HepG2 (cell line): ENCODE measurements at regions not wholly inside any gene's neighbourhood (a gene's known extent, or its start where the extent isn't known, plus 50 kb on each side); places are given as distances from the start of the nearest gene placed in this dataset.

Source experiments
- ATAC-seq: fragments of 200-7000 bp; cut with Tn5 transposase; 3 replicates; pipeline ENCODE4 v1.9.1; 2020; ENCODE audit warnings: mild to moderate bottlenecking, moderate library complexity
- BruUV-seq: library from RNA; stranded (reverse); fragments of 400-500 nt; replicated peaks from 2 replicates; lab custom pipeline; 2021; lab: Mats Ljungman, UMichigan
- CTCF ChIA-PET: fragments of 300-600 bp; formaldehyde crosslinking; extraction: SDS; loops from one replicate; lab custom pipeline; 2021; ENCODE audit warnings: low total read pairs, inconsistent platforms, low intra/inter-chr PET ratio; lab: Yijun Ruan, JAX
- POLR2A ChIA-PET: fragments of 350-600 bp; sonication (Branson Sonifier 250); formaldehyde crosslinking; loops from one replicate; lab custom pipeline; 2020; ENCODE audit warnings: antibody characterized with exemption, inconsistent platforms; lab: Yijun Ruan, JAX
- DNase-seq: peaks from one replicate; pipeline ENCODE4 v3.0.0-alpha.2; 2015; ENCODE audit warnings: low spot score
- FAIRE-seq: peaks from 3 replicates; lab custom pipeline; 2011; peaks lifted over from hg19 to GRCh38; lab: Jason Lieb, UNC
- H2AFZ ChIP-seq: one replicate; pipeline ENCODE4 v1.6.1; 2011; ENCODE audit warnings: low read length, inconsistent platforms
- H3K27ac ChIP-seq: fragments of 300-600 bp; 3 replicates; pipeline ENCODE4 v1.8.0; 2011; ENCODE audit warnings: mixed run types, mild to moderate bottlenecking, mixed read lengths, low read length, inconsistent platforms; ENCODE audit not compliant: insufficient read depth; ENCODE audit errors: extremely low read length
- H3K27me3 ChIP-seq, 2 experiments: fragments of 200-600 bp in 1 of 2; 2 replicates in 1 of 2; 3 replicates in 1 of 2; pipeline versions ENCODE4 v1.6.0 to v1.8.0; 2011; ENCODE audit warnings: low read length in 2 of 2, mild to moderate bottlenecking in 2 of 2, moderate library complexity in 2 of 2, inconsistent platforms in 1 of 2; ENCODE audit not compliant: insufficient read depth in 2 of 2, control insufficient read depth in 1 of 2
- H3K36me3 ChIP-seq, 2 experiments: fragments of 200-600 bp in 1 of 2; replicated peaks in 1 of 2; 2 replicates in 1 of 2; 3 replicates in 1 of 2; pipeline versions ENCODE4 v1.5.1 to v1.8.0; 2011; ENCODE audit warnings: low read length in 2 of 2, inconsistent platforms in 1 of 2; ENCODE audit not compliant: insufficient read depth in 2 of 2, control insufficient read depth in 1 of 2
- H3K4me1 ChIP-seq: 2 replicates; pipeline ENCODE4 v1.5.1; 2012; ENCODE audit warnings: low read length, inconsistent platforms; ENCODE audit not compliant: insufficient read depth
- H3K4me2 ChIP-seq: 2 replicates; pipeline ENCODE4 v1.6.0; 2011; ENCODE audit warnings: low read depth, low read length, inconsistent platforms
- H3K4me3 ChIP-seq, 3 experiments: fragments of 200-600 bp in 1 of 3; sonication (generic), shearing (Covaris generic) in 1 of 3; replicated peaks in 1 of 3; 2 replicates each; pipeline ENCODE4 v1.5.1; 2011 to 2016; ENCODE audit warnings: low read length in 3 of 3, inconsistent platforms in 2 of 3, low read depth in 2 of 3, mild to moderate bottlenecking in 2 of 3, control low read depth in 1 of 3, mixed read lengths in 1 of 3; ENCODE audit not compliant: insufficient read depth in 1 of 3
- H3K79me2 ChIP-seq: one replicate; pipeline ENCODE4 v1.6.1; 2011; ENCODE audit warnings: low read length, inconsistent platforms; ENCODE audit not compliant: insufficient read depth
- H3K9ac ChIP-seq: 2 replicates; pipeline ENCODE4 v1.6.0; 2011; ENCODE audit warnings: mild to moderate bottlenecking, low read depth, low read length, inconsistent platforms; ENCODE audit not compliant: insufficient read depth
- H3K9me3 ChIP-seq: 2 replicates; pipeline ENCODE4 v1.5.1; 2012; ENCODE audit warnings: mild to moderate bottlenecking, low read length
- H4K20me1 ChIP-seq: 2 replicates; pipeline ENCODE4 v1.6.0; 2011; ENCODE audit warnings: inconsistent platforms, mild to moderate bottlenecking, low read length, moderate library complexity; ENCODE audit not compliant: insufficient read depth
- ATF7-NPFF ChIP-seq: sonication (generic); formaldehyde crosslinking; IDR thresholded peaks from 2 replicates; pipeline ENCODE4 v1.8.1; 2023; ENCODE audit warnings: mild to moderate bottlenecking, low read depth, missing genetic modification reagents, moderate library complexity
- MAFK ChIP-seq, 2 experiments: IDR thresholded peaks in 1 of 2; conservative IDR thresholded peaks in 1 of 2; 2 replicates each; pipeline ENCODE4 v1.6.1; 2011; ENCODE audit warnings: improper control_type of control experiment in 2 of 2, low read length in 2 of 2
- NFE2 ChIP-seq: sonication (generic); formaldehyde crosslinking; IDR thresholded peaks from 2 replicates; pipeline ENCODE4 v1.4.0; 2020; ENCODE audit warnings: missing genetic modification reagents
- POLR2A ChIP-seq, 2 experiments: IDR thresholded peaks; 2 replicates each; pipeline ENCODE4 v1.6.1; 2011; ENCODE audit warnings: low read depth in 2 of 2, low read length in 2 of 2, mild to moderate bottlenecking in 1 of 2, moderate library complexity in 1 of 2; ENCODE audit not compliant: insufficient read depth in 1 of 2
- RFXANK ChIP-seq: IDR thresholded peaks from 2 replicates; pipeline ENCODE4 v1.6.1; 2016
- SRSF1 ChIP-seq: fragments of 200-400 bp; formaldehyde crosslinking; optimal IDR thresholded peaks from 2 replicates; pipeline ENCODE3; 2017; ENCODE audit warnings: mild to moderate bottlenecking, low read depth, low read length, moderate library complexity
- ZNF333 ChIP-seq: sonication (generic); formaldehyde crosslinking; IDR thresholded peaks from 2 replicates; pipeline ENCODE4 v1.4.0; 2020; ENCODE audit warnings: mild to moderate bottlenecking, missing genetic modification reagents, borderline replicate concordance
- ZNF75D ChIP-seq: sonication (generic); formaldehyde crosslinking; IDR thresholded peaks from 2 replicates; pipeline ENCODE4 v1.8.1; 2023; ENCODE audit warnings: missing genetic modification reagents, mild to moderate bottlenecking, borderline replicate concordance
- ZNF781 ChIP-seq: sonication (generic); formaldehyde crosslinking; IDR thresholded peaks from 2 replicates; pipeline ENCODE4 v1.5.1; 2020; ENCODE audit warnings: borderline replicate concordance, mild to moderate bottlenecking, missing genetic modification reagents; ENCODE audit errors: not compliant biosample characterization
- WGBS: methylation state at CpG from one replicate; pipeline ENCODE4 v1.1.6; 2017; ENCODE audit warnings: low lambda C conversion rate; 5-methylcytosine and 5-hydroxymethylcytosine counted together
- in situ Hi-C: cut with HindIII; loops from 2 replicates; pipeline ENCODE4 v1.10.0; 2017; ENCODE audit warnings: low pct_unique_long_range_greater_than_20kb; ENCODE audit not compliant: extremely low pct_ligation_motif_present
- intact Hi-C: fragments of 100-400 bp; cut with micrococcal nuclease; formaldehyde crosslinking; loops from one replicate; pipeline ENCODE4 v1.10.0; 2022; ENCODE audit not compliant: unreplicated experiment
- TF ChIP-seq, protein P1 (sequence below), 2 experiments: sonication (generic) in 1 of 2; formaldehyde crosslinking in 1 of 2; IDR thresholded peaks; 2 replicates each; pipeline versions ENCODE4 v1.4.0 to v1.6.1; 2018 to 2020; ENCODE audit warnings: missing genetic modification reagents in 2 of 2, borderline replicate concordance in 1 of 2, low read depth in 1 of 2, mild to moderate bottlenecking in 1 of 2, missing biosample characterization in 1 of 2

- in situ Hi-C loops (no loop called here), intact Hi-C loops (no loop called here)
- no peaks in the 10 kb centered on the region for H4K20me1 ChIP-seq
- FAIRE-seq (no peak), DNase-seq (no peak), ATAC-seq (no peak)
- H3K27ac ChIP-seq, result no peak overlapping the region
- H3K9ac ChIP-seq, result no peak overlapping the region
- no peaks in the 10 kb centered on the region for H3K9me3 ChIP-seq
- peaks cover 6% of the 10 kb centered on the region; the same call in 1 of the 2 replicates for H3K4me1 ChIP-seq
- no peak overlapping the region for H2AFZ ChIP-seq
- H3K27me3 ChIP-seq, result no peaks in the 10 kb centered on the region
- WGBS, result 50% methylated on average over 1 of the region's 1 CpG
- no peaks in the 10 kb centered on the region for H3K36me3 ChIP-seq
- ChIA-PET POLR2A (no interaction called here), CTCF (no interaction called here)
- BruUV-seq, result no TSS peak
- H3K4me3 ChIP-seq, result no peak overlapping the region
- no peaks in the 10 kb centered on the region for H3K79me2 ChIP-seq
- TF ChIP-seq NFE2 (CRISPR knock-in tag), result no peak
- no peak for TF ChIP-seq MAFK (conservative IDR thresholded peaks at IDR 0.05 in 1 of 2, IDR thresholded peaks at IDR 0.05 in 1 of 2; ENCODE audit: low read length in 2 of 2)
- TF ChIP-seq POLR2A (IDR thresholded peaks at IDR 0.05; ENCODE audit: insufficient read depth in 1 of 2, low read depth in 2 of 2, low read length in 2 of 2), result no peak
- no peak for TF ChIP-seq ATF7-NPFF
- no peak for TF ChIP-seq ZNF333
- no peak for TF ChIP-seq ZNF781 (CRISPR knock-in tag)
- no peak for TF ChIP-seq SRSF1
- TF ChIP-seq ZNF75D (CRISPR knock-in tag), result no peak
- TF ChIP-seq RFXANK, result no peak
- TF ChIP-seq, protein P1, sequence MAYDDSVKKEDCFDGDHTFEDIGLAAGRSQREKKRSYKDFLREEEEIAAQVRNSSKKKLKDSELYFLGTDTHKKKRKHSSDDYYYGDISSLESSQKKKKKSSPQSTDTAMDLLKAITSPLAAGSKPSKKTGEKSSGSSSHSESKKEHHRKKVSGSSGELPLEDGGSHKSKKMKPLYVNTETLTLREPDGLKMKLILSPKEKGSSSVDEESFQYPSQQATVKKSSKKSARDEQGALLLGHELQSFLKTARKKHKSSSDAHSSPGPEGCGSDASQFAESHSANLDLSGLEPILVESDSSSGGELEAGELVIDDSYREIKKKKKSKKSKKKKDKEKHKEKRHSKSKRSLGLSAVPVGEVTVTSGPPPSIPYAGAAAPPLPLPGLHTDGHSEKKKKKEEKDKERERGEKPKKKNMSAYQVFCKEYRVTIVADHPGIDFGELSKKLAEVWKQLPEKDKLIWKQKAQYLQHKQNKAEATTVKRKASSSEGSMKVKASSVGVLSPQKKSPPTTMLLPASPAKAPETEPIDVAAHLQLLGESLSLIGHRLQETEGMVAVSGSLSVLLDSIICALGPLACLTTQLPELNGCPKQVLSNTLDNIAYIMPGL (CRISPR knock-in tag; IDR thresholded peaks at IDR 0.05; ENCODE audit: borderline replicate concordance in 1 of 2, low read depth in 1 of 2), result no peak
- TF ChIP-seq, all 625 proteins: peak for 0
- no peak overlapping the region for H3K4me2 ChIP-seq
Observed at GRCh38 chr7:46542076-46542475, 621.0 kb upstream of the IGFBP3 start.
